Keratinocyte (primary cell): ENCODE measurements at regions not wholly inside any gene's neighbourhood (a gene's known extent, or its start where the extent isn't known, plus 50 kb on each side); places are given as distances from the start of the nearest gene placed in this dataset.

Experiments used
- CTCF ChIP-seq, 3 experiments: IDR thresholded peaks in 1 of 3; conservative IDR thresholded peaks in 1 of 3; optimal IDR thresholded peaks in 1 of 3; 2 replicates in 2 of 3; 3 replicates in 1 of 3; pipeline versions ENCODE3 to v1.5.1; 2011; ENCODE audit warnings: low read length in 3 of 3, mild to moderate bottlenecking in 3 of 3, moderate library complexity in 2 of 3, control low read depth in 1 of 3, inconsistent platforms in 1 of 3; ENCODE audit not compliant: insufficient read depth in 2 of 3; ENCODE audit errors: extremely low read depth in 1 of 3
- EZH2 ChIP-seq: IDR thresholded peaks from one replicate; pipeline ENCODE4 v1.6.1; 2012; ENCODE audit warnings: inconsistent platforms, mild to moderate bottlenecking, low read length, moderate library complexity

- TF ChIP-seq CTCF (optimal IDR thresholded peaks at IDR 0.05 in 1 of 3, IDR thresholded peaks at IDR 0.05 in 1 of 3, conservative IDR thresholded peaks at IDR 0.05 in 1 of 3; ENCODE audit: extremely low read depth in 1 of 3, insufficient read depth in 2 of 3, low read length in 3 of 3) (no peak), EZH2 (no peak)
These were observed 199.4 kb upstream of the THBS1 start for GRCh38 chr15:39381517-39381916.
